ENCODE measurements at regions not wholly inside any gene's neighbourhood (a gene's known extent, or its start where the extent isn't known, plus 50 kb on each side); places are given as distances from the start of the nearest gene placed in this dataset.

- no peak for DNase-seq (ENCODE audit: low read depth in 1 of 2, low spot score in 1 of 2)
- no peak overlapping the region for H3K27ac ChIP-seq (replicated peaks)
- H3K27me3 ChIP-seq (ENCODE audit: insufficient read depth, poor library complexity, severe bottlenecking): no peaks in the 10 kb centered on the region
- TF ChIP-seq GABPA (IDR thresholded peaks at IDR 0.05; ENCODE audit: low read depth) (no peak), CTCF (IDR thresholded peaks at IDR 0.05; ENCODE audit: insufficient read depth, low read length) (no peak), SPI1 (IDR thresholded peaks at IDR 0.05; ENCODE audit: borderline replicate concordance, low read depth) (no peak), POLR2AphosphoS5 (IDR thresholded peaks at IDR 0.05; ENCODE audit: low read depth) (no peak), REST (IDR thresholded peaks at IDR 0.05; ENCODE audit: insufficient replicate concordance, low read depth) (no peak)
- H3K4me3 ChIP-seq (replicated peaks; ENCODE audit: insufficient read depth, low read length): no peak overlapping the region
These were observed 272.3 kb upstream of the RNF32 start for GRCh38 chr7:156368053-156368843.

GRCh38 chr7:156363751-156364150 lies 276.8 kb upstream of the RNF32 start:
- H3K4me3 ChIP-seq (replicated peaks; ENCODE audit: insufficient read depth, low read length): no peak overlapping the region
- no peak for DNase-seq (ENCODE audit: low read depth in 1 of 2, low spot score in 1 of 2)
- TF ChIP-seq SPI1 (IDR thresholded peaks at IDR 0.05; ENCODE audit: borderline replicate concordance, low read depth) (no peak), GABPA (IDR thresholded peaks at IDR 0.05; ENCODE audit: low read depth) (no peak), CTCF (IDR thresholded peaks at IDR 0.05; ENCODE audit: insufficient read depth, low read length) (no peak), REST (IDR thresholded peaks at IDR 0.05; ENCODE audit: insufficient replicate concordance, low read depth) (no peak), POLR2AphosphoS5 (IDR thresholded peaks at IDR 0.05; ENCODE audit: low read depth) (no peak)
- no peaks in the 10 kb centered on the region for H3K27me3 ChIP-seq (ENCODE audit: insufficient read depth, poor library complexity, severe bottlenecking)
- H3K27ac ChIP-seq (replicated peaks): no peak overlapping the region

GRCh38 chr7:156360835-156361234 lies 279.7 kb upstream of the RNF32 start:
- Histone ChIP-seq H3K4me3 (replicated peaks; ENCODE audit: insufficient read depth, low read length) (no peak overlapping the region), H3K27ac (replicated peaks) (no peak overlapping the region), H3K27me3 (ENCODE audit: insufficient read depth, poor library complexity, severe bottlenecking) (peaks cover 2% of the 10 kb centered on the region)
- no peak for DNase-seq (ENCODE audit: low read depth in 1 of 2, low spot score in 1 of 2)
- no peak for TF ChIP-seq REST (IDR thresholded peaks at IDR 0.05; ENCODE audit: insufficient replicate concordance, low read depth)
- TF ChIP-seq CTCF (IDR thresholded peaks at IDR 0.05; ENCODE audit: insufficient read depth, low read length): no peak
- TF ChIP-seq GABPA (IDR thresholded peaks at IDR 0.05; ENCODE audit: low read depth): no peak
- no peak for TF ChIP-seq POLR2AphosphoS5 (IDR thresholded peaks at IDR 0.05; ENCODE audit: low read depth)
- no peak for TF ChIP-seq SPI1 (IDR thresholded peaks at IDR 0.05; ENCODE audit: borderline replicate concordance, low read depth)
